ENCODE measurements at regions not wholly inside any gene's neighbourhood (a gene's known extent, or its start where the extent isn't known, plus 50 kb on each side); places are given as distances from the start of the nearest gene placed in this dataset.

GRCh38 chr1:219993554-219994433 lies 52.5 kb downstream of the EPRS1 start:
- Histone ChIP-seq H3K9ac (ENCODE audit: insufficient read depth, low read depth, low read length) (no peak overlapping the region), H2AFZ (ENCODE audit: low read length) (no peak overlapping the region), H3K27me3 (ENCODE audit: control insufficient read depth in 1 of 2, insufficient read depth in 2 of 2, low read length in 2 of 2) (no peaks in the 10 kb centered on the region), H3K4me1 (ENCODE audit: insufficient read depth, low read length) (peaks cover 22% of the 10 kb centered on the region), H3K4me3 (replicated peaks in 1 of 3; ENCODE audit: insufficient read depth in 1 of 3, low read depth in 2 of 3, low read length in 3 of 3) (no peak overlapping the region), H3K27ac (ENCODE audit: extremely low read length, insufficient read depth, low read length) (no peak overlapping the region), H4K20me1 (ENCODE audit: insufficient read depth, low read length) (no peaks in the 10 kb centered on the region), H3K4me2 (ENCODE audit: low read depth, low read length) (no peak overlapping the region), H3K36me3 (replicated peaks in 1 of 2; ENCODE audit: control insufficient read depth in 1 of 2, insufficient read depth in 2 of 2, low read length in 2 of 2) (peaks cover 2 to 42% of the 10 kb centered on the region in 2 experiments; a peak in 4 of 5 replicates), H3K9me3 (ENCODE audit: low read length) (no peaks in the 10 kb centered on the region), H3K79me2 (ENCODE audit: insufficient read depth, low read length) (no peaks in the 10 kb centered on the region)
- CTCF ChIA-PET (ENCODE audit: low intra/inter-chr PET ratio, low total read pairs): no interaction called here
- FAIRE-seq: peak; percentile 18
- in situ Hi-C loops (cut with HindIII; ENCODE audit: extremely low pct_ligation_motif_present, low pct_unique_long_range_greater_than_20kb) (no loop called here), intact Hi-C loops (cut with micrococcal nuclease; ENCODE audit: unreplicated experiment) (loop anchor here (5.0 kb wide), 2 partner anchors 116 to 156 kb away; no protein-coding TSS in a partner anchor)
- POLR2A ChIA-PET: interaction anchor here (0.8 kb wide), 1 partner anchor 100 kb away, joined by 3 read pairs; the partner anchor contains the start of gene IARS2
- no TSS peak for BruUV-seq (replicated peaks)
- peak; percentile 87 for ATAC-seq
- 72% methylated on average over 9 of the region's 9 CpGs for WGBS (ENCODE audit: low lambda C conversion rate)
- peak; percentile 8 for DNase-seq (ENCODE audit: low spot score)
- TF ChIP-seq HNF1A (IDR thresholded peaks at IDR 0.05; ENCODE audit: low read depth) (peak; percentile 61; the same call in 1 of the 2 replicates), HNF1A (CRISPR knock-in tag; IDR thresholded peaks at IDR 0.05; ENCODE audit: borderline replicate concordance) (no peak), ZNF597 (CRISPR knock-in tag; IDR thresholded peaks at IDR 0.05) (no peak), UBTF (CRISPR knock-in tag; IDR thresholded peaks at IDR 0.05) (no peak), PAXIP1 (CRISPR knock-in tag; conservative IDR thresholded peaks at IDR 0.05) (0 out of 2 replicates have a peak, but pooled peaks have one; percentile 18), ZNF7 (CRISPR knock-in tag; IDR thresholded peaks at IDR 0.05) (no peak), RBM22 (optimal IDR thresholded peaks at IDR 0.05; ENCODE audit: low read length) (no peak), ZSCAN22 (CRISPR knock-in tag; IDR thresholded peaks at IDR 0.05) (no peak), TEAD2 (CRISPR knock-in tag; IDR thresholded peaks at IDR 0.05) (no peak), ZNF580 (CRISPR knock-in tag; IDR thresholded peaks at IDR 0.05; ENCODE audit: borderline replicate concordance, low read depth) (no peak), RCOR2 (CRISPR knock-in tag; IDR thresholded peaks at IDR 0.05) (no peak)

All from HepG2 (cell line).